ENCODE measurements at regions not wholly inside any gene's neighbourhood (a gene's known extent, or its start where the extent isn't known, plus 50 kb on each side); places are given as distances from the start of the nearest gene placed in this dataset.

GRCh38 chr1:207251066-207251465 lies 70.4 kb upstream of the CD55 start:
- H2AK9ac ChIP-seq (replicated peaks; ENCODE audit: low read depth, low read length, poor library complexity) = no peak overlapping the region
- H3K4me1 ChIP-seq (ENCODE audit: control insufficient read depth, insufficient read depth, low read length) = no peaks in the 10 kb centered on the region
- dilution Hi-C loops (cut with HindIII; ENCODE audit: low sequenced_read_pairs, unreplicated experiment) = no loop called here
- TF ChIP-seq RFX5 (IDR thresholded peaks at IDR 0.05; ENCODE audit: low read depth, low read length) (no peak), CEBPB (IDR thresholded peaks at IDR 0.05; ENCODE audit: low read depth, low read length) (no peak), CTCF (conservative IDR thresholded peaks at IDR 0.05; ENCODE audit: low read depth, low read length) (no peak), MXI1 (IDR thresholded peaks at IDR 0.05; ENCODE audit: borderline replicate concordance, low read depth, low read length) (no peak), MAZ (IDR thresholded peaks at IDR 0.05; ENCODE audit: borderline replicate concordance, low read depth, low read length) (no peak), MAFK (IDR thresholded peaks at IDR 0.05; ENCODE audit: low read depth, low read length) (no peak), POLR2A (IDR thresholded peaks at IDR 0.05; ENCODE audit: low read depth, low read length) (no peak), CHD1 (IDR thresholded peaks at IDR 0.05; ENCODE audit: low read depth, low read length) (no peak), FOS (IDR thresholded peaks at IDR 0.05; ENCODE audit: low read depth, low read length) (no peak), ELK1 (IDR thresholded peaks at IDR 0.05; ENCODE audit: borderline replicate concordance, low read depth, low read length) (no peak), BHLHE40 (IDR thresholded peaks at IDR 0.05; ENCODE audit: low read depth, low read length) (no peak), RAD21 (IDR thresholded peaks at IDR 0.05; ENCODE audit: low read length) (no peak), NFE2L2 (IDR thresholded peaks at IDR 0.05; ENCODE audit: low read depth, low read length) (no peak), SMC3 (IDR thresholded peaks at IDR 0.05; ENCODE audit: low read depth, low read length) (no peak), RCOR1 (IDR thresholded peaks at IDR 0.05; ENCODE audit: insufficient replicate concordance, low read length) (no peak)
- TF ChIP-seq, protein P1, sequence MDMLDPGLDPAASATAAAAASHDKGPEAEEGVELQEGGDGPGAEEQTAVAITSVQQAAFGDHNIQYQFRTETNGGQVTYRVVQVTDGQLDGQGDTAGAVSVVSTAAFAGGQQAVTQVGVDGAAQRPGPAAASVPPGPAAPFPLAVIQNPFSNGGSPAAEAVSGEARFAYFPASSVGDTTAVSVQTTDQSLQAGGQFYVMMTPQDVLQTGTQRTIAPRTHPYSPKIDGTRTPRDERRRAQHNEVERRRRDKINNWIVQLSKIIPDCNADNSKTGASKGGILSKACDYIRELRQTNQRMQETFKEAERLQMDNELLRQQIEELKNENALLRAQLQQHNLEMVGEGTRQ (IDR thresholded peaks at IDR 0.05; ENCODE audit: low read depth, low read length) = no peak
- H3K14ac ChIP-seq (replicated peaks; ENCODE audit: low read depth, low read length) = no peak overlapping the region
- CTCF ChIA-PET = no interaction called here
- H2BK5ac ChIP-seq (ENCODE audit: low read depth, low read length, poor library complexity, severe bottlenecking) = no peak overlapping the region
- no peak overlapping the region for H3K4me2 ChIP-seq (ENCODE audit: low read depth, low read length)
- no peaks in the 10 kb centered on the region for H3K79me1 ChIP-seq (ENCODE audit: low read depth in 1 of 2, low read length in 2 of 2)
- no peaks in the 10 kb centered on the region for H4K20me1 ChIP-seq (ENCODE audit: insufficient read depth, low read length)
- H4K5ac ChIP-seq (ENCODE audit: low read depth, low read length) = no peak overlapping the region
- no peaks in the 10 kb centered on the region for H3K27me3 ChIP-seq (ENCODE audit: control insufficient read depth, insufficient read depth, low read length)
- H3K9me3 ChIP-seq (ENCODE audit: control insufficient read depth, insufficient read depth, low read length) = no peaks in the 10 kb centered on the region
- no peak overlapping the region for H2BK15ac ChIP-seq (ENCODE audit: low read depth, low read length)
- no peak overlapping the region for H2AK5ac ChIP-seq (ENCODE audit: low read depth, low read length)
- H2AFZ ChIP-seq (replicated peaks; ENCODE audit: low read length, poor library complexity) = no peak overlapping the region
- no peak overlapping the region for H3K23ac ChIP-seq (ENCODE audit: low read depth, low read length)
- DNase-seq = no peak
- H2BK120ac ChIP-seq (ENCODE audit: low read depth, low read length) = no peak overlapping the region
- ATAC-seq (ENCODE audit: low read depth) = no peak
- intact Hi-C loops (cut with micrococcal nuclease) = no loop called here
- no peak overlapping the region for H3K56ac ChIP-seq (ENCODE audit: extremely low read depth, insufficient read depth, low read length)
- no peak overlapping the region for H3K27ac ChIP-seq (ENCODE audit: insufficient read depth, low read length)
- no peak overlapping the region for H2BK20ac ChIP-seq (ENCODE audit: low read depth, low read length)
- H4K8ac ChIP-seq (ENCODE audit: low read depth in 2 of 2, low read length in 2 of 2) = no peak overlapping the region
- no peak overlapping the region for H3K4me3 ChIP-seq (ENCODE audit: insufficient read depth, low read depth, low read length)
- WGBS, 2 experiments (ENCODE audit: extremely low coverage in 2 of 2, insufficient read length in 1 of 2) = no CpG with 5 or more reads among the region's 1 CpG
- H3K18ac ChIP-seq (ENCODE audit: low read depth, low read length) = no peak overlapping the region
- H3K9ac ChIP-seq (ENCODE audit: low read depth, low read length) = no peak overlapping the region
- POLR2A ChIA-PET (ENCODE audit: unreplicated experiment) = no interaction called here
- no peaks in the 10 kb centered on the region for H3K9me1 ChIP-seq (ENCODE audit: insufficient read depth, low read length)
- in situ Hi-C loops (cut with MboI; ENCODE audit: low sequenced_read_pairs) = no loop called here
- BruUV-seq (replicated peaks) = no TSS peak
- H3K36me3 ChIP-seq (ENCODE audit: control insufficient read depth, insufficient read depth, low read length) = no peaks in the 10 kb centered on the region
- H4K91ac ChIP-seq (ENCODE audit: insufficient read depth, low read depth, low read length) = no peak overlapping the region
- H3K4ac ChIP-seq (ENCODE audit: low read depth, low read length) = no peak overlapping the region
